ENCODE measurements at regions not wholly inside any gene's neighbourhood (a gene's known extent, or its start where the extent isn't known, plus 50 kb on each side); places are given as distances from the start of the nearest gene placed in this dataset.

DNA sequence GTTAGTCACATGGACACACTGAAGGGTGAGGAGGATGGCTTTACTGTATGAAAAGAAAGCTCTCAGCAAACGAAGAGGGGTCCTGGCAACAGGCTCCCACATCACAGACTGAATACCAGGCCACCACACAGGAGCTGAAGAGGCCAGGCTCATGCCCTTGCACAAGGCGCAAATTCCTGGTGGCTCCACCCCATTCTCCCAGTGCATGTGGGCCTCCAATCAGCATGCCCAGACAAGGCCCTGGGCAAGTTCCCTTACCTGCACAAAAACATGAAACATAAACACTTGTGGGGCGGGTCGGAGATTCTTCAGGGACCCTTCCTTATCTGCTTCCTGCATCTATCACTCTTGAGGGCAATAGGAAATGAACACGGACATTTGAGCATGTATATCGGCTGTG lies 935.8 kb upstream of the EDIL3 start:
- Histone ChIP-seq H3K9me3 (ENCODE audit: control insufficient read depth, insufficient read depth, low read depth, low read length) (no peaks in the 10 kb centered on the region), H3K4me3 (ENCODE audit: low read depth in 2 of 2, low read length in 2 of 2) (no peak overlapping the region), H3K27me3 (ENCODE audit: control insufficient read depth, insufficient read depth, low read length) (no peaks in the 10 kb centered on the region), H3K36me3 (ENCODE audit: control insufficient read depth, insufficient read depth, low read length) (no peaks in the 10 kb centered on the region), H3K4me1 (ENCODE audit: control insufficient read depth, insufficient read depth, low read length) (no peaks in the 10 kb centered on the region), H3K27ac (ENCODE audit: low read length) (no peak overlapping the region)
- intact Hi-C loops (cut with micrococcal nuclease; ENCODE audit: unreplicated experiment), result no loop called here
- in situ Hi-C loops (cut with HindIII; ENCODE audit: low pct_unique_long_range_greater_than_20kb, low sequenced_read_pairs), result no loop called here
- POLR2A ChIA-PET, result no interaction called here
- TF ChIP-seq, protein P1, sequence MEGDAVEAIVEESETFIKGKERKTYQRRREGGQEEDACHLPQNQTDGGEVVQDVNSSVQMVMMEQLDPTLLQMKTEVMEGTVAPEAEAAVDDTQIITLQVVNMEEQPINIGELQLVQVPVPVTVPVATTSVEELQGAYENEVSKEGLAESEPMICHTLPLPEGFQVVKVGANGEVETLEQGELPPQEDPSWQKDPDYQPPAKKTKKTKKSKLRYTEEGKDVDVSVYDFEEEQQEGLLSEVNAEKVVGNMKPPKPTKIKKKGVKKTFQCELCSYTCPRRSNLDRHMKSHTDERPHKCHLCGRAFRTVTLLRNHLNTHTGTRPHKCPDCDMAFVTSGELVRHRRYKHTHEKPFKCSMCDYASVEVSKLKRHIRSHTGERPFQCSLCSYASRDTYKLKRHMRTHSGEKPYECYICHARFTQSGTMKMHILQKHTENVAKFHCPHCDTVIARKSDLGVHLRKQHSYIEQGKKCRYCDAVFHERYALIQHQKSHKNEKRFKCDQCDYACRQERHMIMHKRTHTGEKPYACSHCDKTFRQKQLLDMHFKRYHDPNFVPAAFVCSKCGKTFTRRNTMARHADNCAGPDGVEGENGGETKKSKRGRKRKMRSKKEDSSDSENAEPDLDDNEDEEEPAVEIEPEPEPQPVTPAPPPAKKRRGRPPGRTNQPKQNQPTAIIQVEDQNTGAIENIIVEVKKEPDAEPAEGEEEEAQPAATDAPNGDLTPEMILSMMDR (IDR thresholded peaks at IDR 0.05), result no peak
- TF ChIP-seq SIN3A (IDR thresholded peaks at IDR 0.05; ENCODE audit: borderline replicate concordance, insufficient read depth, low read depth, low read length), result no peak
- TF ChIP-seq TCF7L2 (IDR thresholded peaks at IDR 0.05; ENCODE audit: low read depth, low read length), result no peak
- TF ChIP-seq, protein P2, sequence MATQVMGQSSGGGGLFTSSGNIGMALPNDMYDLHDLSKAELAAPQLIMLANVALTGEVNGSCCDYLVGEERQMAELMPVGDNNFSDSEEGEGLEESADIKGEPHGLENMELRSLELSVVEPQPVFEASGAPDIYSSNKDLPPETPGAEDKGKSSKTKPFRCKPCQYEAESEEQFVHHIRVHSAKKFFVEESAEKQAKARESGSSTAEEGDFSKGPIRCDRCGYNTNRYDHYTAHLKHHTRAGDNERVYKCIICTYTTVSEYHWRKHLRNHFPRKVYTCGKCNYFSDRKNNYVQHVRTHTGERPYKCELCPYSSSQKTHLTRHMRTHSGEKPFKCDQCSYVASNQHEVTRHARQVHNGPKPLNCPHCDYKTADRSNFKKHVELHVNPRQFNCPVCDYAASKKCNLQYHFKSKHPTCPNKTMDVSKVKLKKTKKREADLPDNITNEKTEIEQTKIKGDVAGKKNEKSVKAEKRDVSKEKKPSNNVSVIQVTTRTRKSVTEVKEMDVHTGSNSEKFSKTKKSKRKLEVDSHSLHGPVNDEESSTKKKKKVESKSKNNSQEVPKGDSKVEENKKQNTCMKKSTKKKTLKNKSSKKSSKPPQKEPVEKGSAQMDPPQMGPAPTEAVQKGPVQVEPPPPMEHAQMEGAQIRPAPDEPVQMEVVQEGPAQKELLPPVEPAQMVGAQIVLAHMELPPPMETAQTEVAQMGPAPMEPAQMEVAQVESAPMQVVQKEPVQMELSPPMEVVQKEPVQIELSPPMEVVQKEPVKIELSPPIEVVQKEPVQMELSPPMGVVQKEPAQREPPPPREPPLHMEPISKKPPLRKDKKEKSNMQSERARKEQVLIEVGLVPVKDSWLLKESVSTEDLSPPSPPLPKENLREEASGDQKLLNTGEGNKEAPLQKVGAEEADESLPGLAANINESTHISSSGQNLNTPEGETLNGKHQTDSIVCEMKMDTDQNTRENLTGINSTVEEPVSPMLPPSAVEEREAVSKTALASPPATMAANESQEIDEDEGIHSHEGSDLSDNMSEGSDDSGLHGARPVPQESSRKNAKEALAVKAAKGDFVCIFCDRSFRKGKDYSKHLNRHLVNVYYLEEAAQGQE (IDR thresholded peaks at IDR 0.05; ENCODE audit: insufficient read depth in 1 of 2, low read depth in 2 of 2, low read length in 1 of 2), result no peak
- TF ChIP-seq POLR2AphosphoS5 (IDR thresholded peaks at IDR 0.05; ENCODE audit: low read depth, low read length), result no peak
- no TSS peak for BruUV-seq (replicated peaks)
- CTCF ChIA-PET, result no interaction called here
- no peak for DNase-seq (ENCODE audit: low read depth, low spot score)
- no peak for ATAC-seq

DNA sequence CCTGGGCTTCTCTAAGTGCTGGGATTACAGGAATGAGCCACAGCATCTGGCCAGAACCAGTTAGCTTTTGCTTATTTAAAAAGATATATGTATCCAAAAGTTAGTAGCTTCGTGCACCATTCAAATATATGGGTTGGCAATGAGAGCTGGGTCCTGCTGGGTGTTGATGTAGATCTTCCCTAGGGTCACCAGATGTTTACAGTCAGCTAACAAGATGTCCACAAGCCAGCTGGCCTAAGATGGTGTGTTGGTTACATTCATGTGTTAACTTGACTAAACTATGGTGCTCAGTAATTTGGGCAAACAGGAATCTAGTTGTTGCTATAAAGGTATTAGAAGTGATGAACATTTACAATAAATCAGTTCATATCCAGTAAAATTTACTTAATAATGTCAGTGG lies 948.6 kb upstream of the EDIL3 start:
- POLR2A ChIA-PET, result no interaction called here
- ATAC-seq (no peak), DNase-seq (ENCODE audit: low read depth, low spot score) (no peak)
- no peak overlapping the region for H3K4me3 ChIP-seq (ENCODE audit: low read depth in 2 of 2, low read length in 2 of 2)
- no peaks in the 10 kb centered on the region for H3K27me3 ChIP-seq (ENCODE audit: control insufficient read depth, insufficient read depth, low read length)
- in situ Hi-C loops (cut with HindIII; ENCODE audit: low pct_unique_long_range_greater_than_20kb, low sequenced_read_pairs) (no loop called here), intact Hi-C loops (cut with micrococcal nuclease; ENCODE audit: unreplicated experiment) (no loop called here)
- H3K4me1 ChIP-seq (ENCODE audit: control insufficient read depth, insufficient read depth, low read length), result no peaks in the 10 kb centered on the region
- no peaks in the 10 kb centered on the region for H3K9me3 ChIP-seq (ENCODE audit: control insufficient read depth, insufficient read depth, low read depth, low read length)
- no peaks in the 10 kb centered on the region for H3K36me3 ChIP-seq (ENCODE audit: control insufficient read depth, insufficient read depth, low read length)
- TF ChIP-seq SIN3A (IDR thresholded peaks at IDR 0.05; ENCODE audit: borderline replicate concordance, insufficient read depth, low read depth, low read length) (no peak), POLR2AphosphoS5 (IDR thresholded peaks at IDR 0.05; ENCODE audit: low read depth, low read length) (no peak), TCF7L2 (IDR thresholded peaks at IDR 0.05; ENCODE audit: low read depth, low read length) (no peak)
- TF ChIP-seq, protein P1 (IDR thresholded peaks at IDR 0.05), result no peak
- TF ChIP-seq, protein P2 (IDR thresholded peaks at IDR 0.05; ENCODE audit: insufficient read depth in 1 of 2, low read depth in 2 of 2, low read length in 1 of 2), result no peak
- BruUV-seq (replicated peaks), result no TSS peak
- CTCF ChIA-PET, result no interaction called here
- no peak overlapping the region for H3K27ac ChIP-seq (ENCODE audit: low read length)

Measured in Panc1 (cell line).